Muscle layer of colon (tissue), 2 donors: ENCODE measurements at regions not wholly inside any gene's neighbourhood (a gene's known extent, or its start where the extent isn't known, plus 50 kb on each side); places are given as distances from the start of the nearest gene placed in this dataset.

Experiments used
- H3K27ac ChIP-seq: one replicate; pipeline ENCODE4 v1.7.0; 2013; ENCODE audit warnings: low read depth, mild to moderate bottlenecking, low read length, moderate library complexity
- H3K27me3 ChIP-seq, 2 donors: one replicate each; pipeline ENCODE4 v1.7.0; 2013; ENCODE audit warnings: low read length in 2 of 2, mild to moderate bottlenecking in 2 of 2; ENCODE audit not compliant: insufficient read depth in 2 of 2, control insufficient read depth in 1 of 2
- H3K36me3 ChIP-seq: one replicate; pipeline ENCODE4 v1.7.0; 2013; ENCODE audit warnings: mild to moderate bottlenecking, low read length; ENCODE audit not compliant: insufficient read depth
- H3K4me1 ChIP-seq: one replicate; pipeline ENCODE4 v1.7.0; 2013; ENCODE audit warnings: mild to moderate bottlenecking, low read length; ENCODE audit not compliant: insufficient read depth
- H3K4me3 ChIP-seq, 2 donors: one replicate each; pipeline ENCODE4 v1.7.0; 2013; ENCODE audit warnings: low read length in 2 of 2, low read depth in 1 of 2, mild to moderate bottlenecking in 1 of 2, moderate library complexity in 1 of 2
- H3K9ac ChIP-seq: one replicate; pipeline ENCODE4 v1.7.0; 2013; ENCODE audit warnings: low read length
- H3K9me3 ChIP-seq: one replicate; pipeline ENCODE4 v1.7.0; 2013; ENCODE audit warnings: mild to moderate bottlenecking, low read length
- donor health status: abdominal sarcoma.
- donor health status: Adenocarcinoma of cecum.

DNA sequence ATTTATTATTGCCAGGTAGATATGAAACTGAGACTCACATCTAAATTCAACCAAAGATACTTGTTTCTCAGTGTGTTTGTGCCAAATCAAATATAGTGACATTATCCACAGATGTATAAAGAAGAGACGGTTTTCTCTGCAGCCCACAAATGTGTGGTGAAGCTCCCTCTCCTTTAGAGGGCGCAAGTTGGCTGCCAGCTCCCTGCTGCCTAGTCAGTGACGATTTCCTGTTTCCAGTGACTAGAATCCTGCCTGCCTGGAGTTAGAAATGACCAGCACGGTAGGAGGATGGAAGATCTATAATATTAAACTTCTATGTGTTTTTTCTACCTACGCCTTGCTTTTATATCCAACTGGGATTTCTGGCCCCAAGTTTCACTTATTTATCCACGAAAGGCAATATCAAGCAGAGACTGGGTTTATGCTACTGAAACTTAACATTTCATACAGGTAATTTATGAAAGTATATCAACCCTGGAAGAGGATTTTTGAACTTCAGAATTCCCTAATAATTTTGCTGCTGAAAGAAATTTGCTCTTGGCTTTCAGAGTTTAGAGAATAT, 1793.7 kb upstream of the TENM3 start:
- Histone ChIP-seq H3K4me1 (no peaks in the 10 kb centered on the region), H3K27me3 (no peaks in the 10 kb centered on the region), H3K9ac (no peak overlapping the region), H3K36me3 (no peaks in the 10 kb centered on the region), H3K4me3 (peak overlapping the region in 1 of 2 donors; percentile 33), H3K9me3 (no peaks in the 10 kb centered on the region), H3K27ac (no peak overlapping the region)

GRCh38 chr4:180455226-180455625, 1788.0 kb upstream of the TENM3 start:
- Histone ChIP-seq H3K36me3 (no peaks in the 10 kb centered on the region), H3K27me3 (no peaks in the 10 kb centered on the region), H3K9me3 (no peaks in the 10 kb centered on the region), H3K27ac (no peak overlapping the region), H3K9ac (no peak overlapping the region), H3K4me1 (no peaks in the 10 kb centered on the region), H3K4me3 (no peak overlapping the region)

GRCh38 chr4:180456928-180457327, 1786.3 kb upstream of the TENM3 start:
- no peaks in the 10 kb centered on the region for H3K9me3 ChIP-seq
- H3K4me3 ChIP-seq = no peak overlapping the region
- H3K27me3 ChIP-seq = no peaks in the 10 kb centered on the region
- H3K36me3 ChIP-seq = no peaks in the 10 kb centered on the region
- no peak overlapping the region for H3K27ac ChIP-seq
- H3K9ac ChIP-seq = no peak overlapping the region
- H3K4me1 ChIP-seq = no peaks in the 10 kb centered on the region

DNA sequence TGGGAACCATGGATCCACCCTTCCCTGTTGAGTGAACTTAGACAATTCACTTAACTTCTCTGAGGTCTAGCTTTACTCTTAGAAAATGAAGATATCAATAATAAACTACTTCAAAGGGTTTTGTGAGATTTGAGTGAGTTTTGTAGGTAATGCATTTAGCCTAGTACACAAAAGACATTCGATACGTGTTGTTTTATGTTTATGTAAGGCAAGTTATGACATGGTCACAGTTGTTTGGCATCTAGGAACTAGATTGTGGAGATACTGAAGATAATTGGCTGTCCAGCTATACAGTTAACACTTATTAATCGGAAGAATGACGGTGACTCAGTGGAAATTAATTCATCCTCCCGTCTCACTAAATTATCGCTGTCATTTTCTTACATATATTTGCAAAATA, 1781.1 kb upstream of the TENM3 start:
- H3K36me3 ChIP-seq = no peaks in the 10 kb centered on the region
- no peaks in the 10 kb centered on the region for H3K9me3 ChIP-seq
- no peaks in the 10 kb centered on the region for H3K4me1 ChIP-seq
- H3K9ac ChIP-seq = no peak overlapping the region
- H3K27me3 ChIP-seq = no peaks in the 10 kb centered on the region
- no peak overlapping the region for H3K4me3 ChIP-seq
- H3K27ac ChIP-seq = no peak overlapping the region

DNA sequence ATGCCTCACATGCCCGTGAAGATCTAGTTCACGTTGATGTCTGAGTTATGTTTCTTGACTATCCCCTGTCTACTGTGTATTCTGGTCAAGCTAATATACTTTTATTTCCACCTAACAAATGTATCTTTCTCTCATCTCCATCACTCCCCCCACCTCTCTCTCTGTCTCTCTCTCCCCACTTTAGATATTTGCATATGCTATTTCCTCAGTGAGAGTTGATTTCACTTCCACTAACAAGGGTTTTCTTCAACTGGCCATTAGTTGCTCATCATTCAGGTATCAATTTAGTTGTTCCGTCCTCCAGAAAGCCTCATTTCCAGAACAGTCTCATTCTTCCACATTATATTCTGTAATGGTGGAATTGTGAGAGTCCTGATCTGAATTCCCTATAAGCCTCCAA, 1777.8 kb upstream of the TENM3 start:
- Histone ChIP-seq H3K4me3 (no peak overlapping the region), H3K36me3 (no peaks in the 10 kb centered on the region), H3K27me3 (no peaks in the 10 kb centered on the region), H3K9me3 (no peaks in the 10 kb centered on the region), H3K9ac (no peak overlapping the region), H3K27ac (no peak overlapping the region), H3K4me1 (no peaks in the 10 kb centered on the region)

DNA sequence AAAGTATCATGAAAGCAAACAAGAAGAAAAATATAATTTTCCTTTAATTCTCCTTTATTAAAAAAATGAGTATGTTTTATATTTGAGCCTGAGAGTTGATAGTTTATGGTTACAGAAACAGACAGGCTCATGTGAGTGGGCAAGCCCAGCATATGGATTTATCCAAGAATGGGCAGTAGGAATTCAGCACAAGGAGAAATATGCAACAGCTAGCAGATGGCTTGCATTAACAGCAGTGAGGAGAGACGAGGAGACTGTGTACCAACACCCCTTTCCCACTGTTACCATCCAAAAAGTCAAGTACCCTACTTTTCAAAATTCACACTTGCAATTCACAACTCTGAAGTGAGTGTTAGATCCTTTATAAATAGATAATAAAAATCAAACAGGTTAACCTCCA, 1760.2 kb upstream of the TENM3 start:
- Histone ChIP-seq H3K9me3 (no peaks in the 10 kb centered on the region), H3K4me3 (no peak overlapping the region), H3K27me3 (no peaks in the 10 kb centered on the region), H3K4me1 (no peaks in the 10 kb centered on the region), H3K9ac (no peak overlapping the region), H3K36me3 (no peaks in the 10 kb centered on the region), H3K27ac (no peak overlapping the region)

- no peak overlapping the region for H3K4me3 ChIP-seq
- no peaks in the 10 kb centered on the region for H3K9me3 ChIP-seq
Observed at GRCh38 chr4:180485407-180485806, 1757.8 kb upstream of the TENM3 start.

DNA sequence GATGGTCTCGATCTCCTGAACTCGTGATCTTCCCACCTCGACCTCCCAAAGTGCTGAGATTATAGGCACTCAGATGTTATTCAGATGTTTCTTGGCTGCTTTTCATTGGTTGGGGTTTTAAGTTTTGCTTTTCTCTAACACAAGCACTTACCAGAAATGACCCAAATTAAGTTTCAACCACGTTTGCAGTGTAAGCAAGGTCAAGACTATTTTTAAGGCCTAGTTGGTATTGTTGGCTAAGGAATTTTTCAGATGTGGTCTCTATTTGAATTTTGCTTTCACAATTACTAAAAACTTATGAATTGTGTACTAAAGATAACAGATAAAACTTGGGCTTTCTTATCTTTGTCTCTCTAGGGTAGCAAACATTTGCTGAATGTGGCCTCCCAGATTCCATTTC, 1756.9 kb upstream of the TENM3 start:
- Histone ChIP-seq H3K27ac (no peak overlapping the region), H3K9me3 (no peaks in the 10 kb centered on the region), H3K27me3 (no peaks in the 10 kb centered on the region), H3K4me3 (no peak overlapping the region), H3K36me3 (no peaks in the 10 kb centered on the region), H3K4me1 (no peaks in the 10 kb centered on the region), H3K9ac (no peak overlapping the region)

More at GRCh38 chr4:180485407-180485806, 1757.8 kb upstream of the TENM3 start:
- Histone ChIP-seq H3K27ac (no peak overlapping the region), H3K4me1 (no peaks in the 10 kb centered on the region), H3K27me3 (no peaks in the 10 kb centered on the region), H3K36me3 (no peaks in the 10 kb centered on the region), H3K9ac (no peak overlapping the region)

- Histone ChIP-seq H3K4me1 (no peaks in the 10 kb centered on the region), H3K9me3 (no peaks in the 10 kb centered on the region), H3K27ac (no peak overlapping the region), H3K9ac (no peak overlapping the region), H3K27me3 (no peaks in the 10 kb centered on the region), H3K36me3 (no peaks in the 10 kb centered on the region), H3K4me3 (no peak overlapping the region)
Observed at GRCh38 chr4:180489787-180490186, 1753.4 kb upstream of the TENM3 start.

- Histone ChIP-seq H3K36me3 (no peaks in the 10 kb centered on the region), H3K27ac (no peak overlapping the region), H3K27me3 (no peaks in the 10 kb centered on the region)
Observed at GRCh38 chr4:180491210-180491609, 1752.0 kb upstream of the TENM3 start.

GRCh38 chr4:180493299-180493698, 1749.9 kb upstream of the TENM3 start:
- Histone ChIP-seq H3K9ac (no peak overlapping the region), H3K9me3 (no peaks in the 10 kb centered on the region), H3K4me1 (no peaks in the 10 kb centered on the region), H3K36me3 (no peaks in the 10 kb centered on the region), H3K27ac (no peak overlapping the region), H3K4me3 (no peak overlapping the region), H3K27me3 (no peaks in the 10 kb centered on the region)

More at GRCh38 chr4:180491210-180491609, 1752.0 kb upstream of the TENM3 start:
- H3K4me3 ChIP-seq = no peak overlapping the region
- no peak overlapping the region for H3K9ac ChIP-seq
- H3K4me1 ChIP-seq = no peaks in the 10 kb centered on the region
- H3K9me3 ChIP-seq = no peaks in the 10 kb centered on the region

GRCh38 chr4:180500154-180500553, 1743.0 kb upstream of the TENM3 start:
- no peaks in the 10 kb centered on the region for H3K36me3 ChIP-seq
- H3K9ac ChIP-seq = no peak overlapping the region
- H3K27me3 ChIP-seq = no peaks in the 10 kb centered on the region
- no peak overlapping the region for H3K27ac ChIP-seq
- no peaks in the 10 kb centered on the region for H3K9me3 ChIP-seq
- no peak overlapping the region for H3K4me3 ChIP-seq
- H3K4me1 ChIP-seq = no peaks in the 10 kb centered on the region
